Chondrocyte (in vitro differentiated cells): ENCODE measurements at regions not wholly inside any gene's neighbourhood (a gene's known extent, or its start where the extent isn't known, plus 50 kb on each side); places are given as distances from the start of the nearest gene placed in this dataset.

Experiments used
- DNase-seq: peaks from one replicate; pipeline ENCODE4 v3.0.0; 2021; ENCODE audit warnings: mixed read lengths, low spot score
- H3K27ac Mint-ChIP-seq: one replicate; pipeline ENCODE4 v1.8.0; 2021; ENCODE audit warnings: mild to moderate bottlenecking, moderate library complexity, mixed read lengths; ENCODE audit not compliant: unreplicated experiment
- H3K27me3 Mint-ChIP-seq: 2 replicates; pipeline ENCODE4 v1.8.0; 2021; ENCODE audit warnings: low read depth, mixed read lengths
- H3K36me3 Mint-ChIP-seq: 2 replicates; pipeline ENCODE4 v1.8.0; 2021; ENCODE audit warnings: low read depth, mixed read lengths
- H3K4me1 Mint-ChIP-seq: 2 replicates; pipeline ENCODE4 v1.8.0; 2021; ENCODE audit warnings: low read depth, mild to moderate bottlenecking, mixed read lengths
- H3K4me3 Mint-ChIP-seq: one replicate; pipeline ENCODE4 v1.8.0; 2021; ENCODE audit warnings: mild to moderate bottlenecking, moderate library complexity, mixed read lengths; ENCODE audit not compliant: unreplicated experiment
- H3K9me3 Mint-ChIP-seq: 2 replicates; pipeline ENCODE4 v1.8.0; 2021; ENCODE audit warnings: low read depth, mixed read lengths
- TF ChIP-seq, protein P1 (sequence below): fragments of 200-600 bp; sonication (generic); IDR thresholded peaks from 2 replicates; pipeline ENCODE4 v1.5.0; 2021; ENCODE audit warnings: antibody characterized with exemption, mild to moderate bottlenecking, moderate library complexity

DNA sequence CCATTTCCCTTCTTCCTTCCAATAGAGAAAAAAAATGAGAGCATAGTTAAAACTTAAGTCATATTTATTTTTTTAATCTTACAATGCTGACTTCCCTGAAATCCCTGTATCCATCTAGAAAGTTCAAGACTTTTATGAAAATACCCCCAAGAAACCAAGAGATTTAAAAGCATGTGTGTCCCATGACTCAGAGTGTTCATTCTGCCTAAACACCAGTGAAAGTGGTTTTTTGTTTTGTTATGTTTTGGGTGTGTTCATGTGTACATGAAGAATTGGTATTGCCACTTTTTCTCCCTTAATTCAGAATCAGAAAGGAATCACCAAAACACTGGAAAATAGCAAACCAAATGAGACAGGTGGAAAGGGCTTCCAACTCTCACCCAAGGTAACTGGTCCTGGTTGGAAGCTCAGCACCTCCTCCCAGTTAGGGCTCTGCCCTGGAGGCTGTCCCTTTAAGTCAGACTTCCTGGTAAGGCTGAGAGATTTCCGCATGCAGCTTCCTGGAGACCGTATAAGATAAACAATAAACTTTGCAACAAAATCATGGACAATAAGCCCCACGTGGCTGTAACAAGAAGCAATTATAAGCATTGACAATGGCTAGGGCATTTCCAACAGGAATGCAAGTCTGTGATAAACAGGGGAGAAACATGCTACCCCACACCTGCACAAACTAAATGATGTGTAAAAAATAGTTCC lies 121.9 kb upstream of the ARHGEF3 start:
- no peak for DNase-seq
- H3K9me3 Mint-ChIP-seq, result no peaks in the 10 kb centered on the region
- peaks cover 33% of the 10 kb centered on the region for H3K4me1 Mint-ChIP-seq
- TF ChIP-seq, protein P1, sequence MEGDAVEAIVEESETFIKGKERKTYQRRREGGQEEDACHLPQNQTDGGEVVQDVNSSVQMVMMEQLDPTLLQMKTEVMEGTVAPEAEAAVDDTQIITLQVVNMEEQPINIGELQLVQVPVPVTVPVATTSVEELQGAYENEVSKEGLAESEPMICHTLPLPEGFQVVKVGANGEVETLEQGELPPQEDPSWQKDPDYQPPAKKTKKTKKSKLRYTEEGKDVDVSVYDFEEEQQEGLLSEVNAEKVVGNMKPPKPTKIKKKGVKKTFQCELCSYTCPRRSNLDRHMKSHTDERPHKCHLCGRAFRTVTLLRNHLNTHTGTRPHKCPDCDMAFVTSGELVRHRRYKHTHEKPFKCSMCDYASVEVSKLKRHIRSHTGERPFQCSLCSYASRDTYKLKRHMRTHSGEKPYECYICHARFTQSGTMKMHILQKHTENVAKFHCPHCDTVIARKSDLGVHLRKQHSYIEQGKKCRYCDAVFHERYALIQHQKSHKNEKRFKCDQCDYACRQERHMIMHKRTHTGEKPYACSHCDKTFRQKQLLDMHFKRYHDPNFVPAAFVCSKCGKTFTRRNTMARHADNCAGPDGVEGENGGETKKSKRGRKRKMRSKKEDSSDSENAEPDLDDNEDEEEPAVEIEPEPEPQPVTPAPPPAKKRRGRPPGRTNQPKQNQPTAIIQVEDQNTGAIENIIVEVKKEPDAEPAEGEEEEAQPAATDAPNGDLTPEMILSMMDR, result no peak
- H3K4me3 Mint-ChIP-seq, result no peak overlapping the region
- no peak overlapping the region for H3K27ac Mint-ChIP-seq
- H3K36me3 Mint-ChIP-seq, result no peaks in the 10 kb centered on the region
- H3K27me3 Mint-ChIP-seq, result no peaks in the 10 kb centered on the region

DNA sequence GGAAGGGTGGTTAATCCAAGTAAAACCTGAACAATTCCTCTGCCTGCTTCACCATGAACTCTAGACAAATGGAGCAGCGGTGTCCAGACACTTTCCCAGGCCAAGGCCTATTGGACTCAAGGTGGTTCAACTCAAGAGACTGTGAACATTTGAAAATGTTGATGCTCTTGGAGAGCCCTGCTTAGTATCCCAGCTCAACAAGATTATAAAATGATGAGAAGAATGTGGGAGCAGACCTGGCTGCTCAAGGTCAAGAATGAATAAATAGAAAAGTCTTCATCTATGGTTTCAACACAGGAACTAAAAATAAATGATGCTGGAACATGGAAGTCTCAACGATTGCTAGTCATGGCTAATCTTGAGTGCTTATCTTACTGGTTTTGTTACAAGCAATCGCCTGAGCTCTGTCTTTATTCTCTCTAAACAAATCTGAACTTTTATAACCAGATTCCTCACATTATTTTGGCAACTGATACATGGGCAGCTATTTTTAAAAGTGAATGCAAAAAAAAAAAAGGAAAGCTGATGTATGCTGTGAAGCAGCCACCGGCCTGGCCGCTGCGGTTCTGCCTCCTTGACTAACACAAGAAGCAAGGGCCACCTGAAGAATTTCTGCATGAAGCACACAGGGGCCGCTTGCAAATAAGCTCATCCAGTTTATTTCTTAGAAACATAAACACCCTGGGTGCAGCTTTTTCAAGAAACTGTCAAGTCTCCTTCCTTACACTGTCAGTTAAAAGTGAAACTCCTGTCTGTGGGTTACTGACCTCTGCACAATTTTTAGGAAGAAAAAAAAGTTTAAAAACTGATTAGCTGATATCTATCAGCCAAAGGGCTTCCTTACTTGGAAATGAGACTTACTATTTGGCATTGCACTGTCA lies 120.1 kb upstream of the ARHGEF3 start:
- H3K36me3 Mint-ChIP-seq, result no peaks in the 10 kb centered on the region
- H3K4me3 Mint-ChIP-seq, result no peak overlapping the region
- TF ChIP-seq, protein P1, result no peak
- H3K9me3 Mint-ChIP-seq, result no peaks in the 10 kb centered on the region
- H3K4me1 Mint-ChIP-seq, result peaks cover 26% of the 10 kb centered on the region
- no peak overlapping the region for H3K27ac Mint-ChIP-seq
- H3K27me3 Mint-ChIP-seq, result no peaks in the 10 kb centered on the region
- no peak for DNase-seq

DNA sequence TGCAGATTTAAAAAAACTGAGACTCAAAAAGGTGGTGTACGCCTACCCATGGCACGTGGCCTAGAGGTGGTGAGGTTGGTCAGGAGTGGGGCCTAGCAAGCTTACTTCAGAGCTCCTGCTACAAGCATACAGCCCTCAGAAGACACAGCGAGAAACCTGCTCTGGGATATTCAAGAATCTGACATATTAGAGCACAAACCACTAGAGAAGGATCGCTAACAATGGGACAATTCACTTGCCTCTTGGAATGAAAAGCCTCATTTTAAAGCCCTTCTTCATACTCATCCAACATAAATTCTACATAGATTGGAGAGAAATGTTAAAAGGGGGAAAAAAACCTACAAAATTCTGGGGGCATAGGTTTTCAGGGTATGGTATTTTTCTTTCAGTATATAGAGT lies 118.0 kb upstream of the ARHGEF3 start:
- no peak for DNase-seq
- Mint-ChIP-seq H3K9me3 (no peaks in the 10 kb centered on the region), H3K4me1 (peaks cover 21% of the 10 kb centered on the region), H3K27me3 (no peaks in the 10 kb centered on the region), H3K36me3 (no peaks in the 10 kb centered on the region), H3K4me3 (no peak overlapping the region), H3K27ac (no peak overlapping the region)
- TF ChIP-seq, protein P1, result no peak

DNA sequence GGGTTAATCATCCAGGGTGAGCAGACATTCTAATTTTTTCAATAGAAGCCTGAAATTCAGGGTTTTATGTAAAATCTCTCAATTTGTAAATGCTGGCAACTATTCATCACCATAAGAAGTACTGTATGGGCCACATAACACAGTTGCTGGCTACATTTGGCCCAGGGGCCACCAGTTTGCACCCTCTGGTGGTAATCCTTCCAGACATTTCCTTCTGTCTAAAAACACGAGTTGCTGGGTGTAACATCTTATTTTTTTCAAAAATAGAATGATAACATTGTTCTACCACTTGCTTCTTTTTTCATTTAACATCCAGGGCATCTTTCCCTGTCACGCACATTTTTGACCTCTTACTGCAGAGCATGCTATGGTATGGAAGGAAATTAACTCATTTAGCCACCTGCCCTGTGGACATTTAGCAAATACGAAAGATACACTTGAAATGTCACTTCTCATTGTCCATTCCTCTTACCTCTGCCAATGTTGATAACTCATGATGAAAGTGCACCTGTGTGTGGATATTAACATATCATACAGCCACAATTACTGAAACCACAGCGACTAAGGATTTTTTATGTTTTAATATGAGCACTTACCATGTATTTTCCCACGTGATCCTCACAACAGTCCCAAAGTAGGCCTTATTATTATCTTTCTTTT lies 117.5 kb upstream of the ARHGEF3 start:
- no peak overlapping the region for H3K4me3 Mint-ChIP-seq
- H3K36me3 Mint-ChIP-seq, result no peaks in the 10 kb centered on the region
- no peaks in the 10 kb centered on the region for H3K9me3 Mint-ChIP-seq
- H3K4me1 Mint-ChIP-seq, result peaks cover 20% of the 10 kb centered on the region
- H3K27ac Mint-ChIP-seq, result no peak overlapping the region
- no peak for DNase-seq
- no peaks in the 10 kb centered on the region for H3K27me3 Mint-ChIP-seq
- TF ChIP-seq, protein P1, result no peak

DNA sequence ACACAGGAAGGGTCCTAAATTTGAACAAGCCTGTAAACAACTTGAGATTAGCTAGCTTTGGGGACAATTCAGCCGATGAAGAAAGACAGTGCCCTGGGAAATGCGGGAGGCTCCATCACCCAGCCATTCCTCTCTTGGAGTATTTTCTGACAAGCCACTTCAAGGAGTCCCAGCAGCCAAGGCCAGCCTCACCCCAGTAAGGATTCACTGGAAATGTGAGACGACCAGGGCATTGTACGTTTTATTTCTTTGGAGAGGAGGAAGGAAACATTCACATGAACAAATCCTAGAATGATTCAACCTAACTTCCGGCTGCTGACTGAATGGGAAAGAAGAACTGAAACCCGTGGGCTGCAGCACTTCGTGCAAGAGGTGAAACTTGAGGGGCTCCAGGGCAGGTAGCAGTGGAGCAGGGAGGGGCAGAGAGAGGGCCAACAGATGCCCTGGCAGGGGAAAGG lies 116.4 kb upstream of the ARHGEF3 start:
- Mint-ChIP-seq H3K4me3 (no peak overlapping the region), H3K27ac (no peak overlapping the region), H3K9me3 (peaks cover 9% of the 10 kb centered on the region), H3K4me1 (peaks cover 10% of the 10 kb centered on the region), H3K36me3 (no peaks in the 10 kb centered on the region), H3K27me3 (no peaks in the 10 kb centered on the region)
- TF ChIP-seq, protein P1, result no peak
- DNase-seq, result no peak
